ENCODE measurements at regions not wholly inside any gene's neighbourhood (a gene's known extent, or its start where the extent isn't known, plus 50 kb on each side); places are given as distances from the start of the nearest gene placed in this dataset.
"Not testable (repeated sequence)": the region's sequence is repeated elsewhere in the genome, so short reads cannot be mapped to it uniquely, and the experiment has no call there.

GRCh38 chr3:81080608-81081007, 680.8 kb downstream of the GBE1 start:
- no peak overlapping the region for H3K4me3 ChIP-seq (ENCODE audit: low read depth, low read length)
- DNase-seq (ENCODE audit: low read depth): no peak
- no peak for TF ChIP-seq CTCF (IDR thresholded peaks at IDR 0.05; ENCODE audit: insufficient read depth, low read length)

- H3K4me3 ChIP-seq (ENCODE audit: low read depth, low read length): no peak overlapping the region
- DNase-seq (ENCODE audit: low read depth): no peak
- no peak for TF ChIP-seq CTCF (IDR thresholded peaks at IDR 0.05; ENCODE audit: insufficient read depth, low read length)
Observed at GRCh38 chr3:81072591-81072990, 688.9 kb downstream of the GBE1 start.

GRCh38 chr3:81068546-81068945, 692.9 kb downstream of the GBE1 start:
- DNase-seq (ENCODE audit: low read depth): no peak
- H3K4me3 ChIP-seq (ENCODE audit: low read depth, low read length): no peak overlapping the region
- TF ChIP-seq CTCF (IDR thresholded peaks at IDR 0.05; ENCODE audit: insufficient read depth, low read length): no peak

GRCh38 chr3:81063896-81064295, 697.5 kb downstream of the GBE1 start:
- no peak for TF ChIP-seq CTCF (IDR thresholded peaks at IDR 0.05; ENCODE audit: insufficient read depth, low read length)

GRCh38 chr3:81051133-81051532, 710.3 kb downstream of the GBE1 start:
- not testable (repeated sequence) for H3K4me3 ChIP-seq (ENCODE audit: low read depth, low read length); DNase-seq (ENCODE audit: low read depth)

More at GRCh38 chr3:81063896-81064295, 697.5 kb downstream of the GBE1 start:
- DNase-seq (ENCODE audit: low read depth): no peak
- H3K4me3 ChIP-seq (ENCODE audit: low read depth, low read length): no peak overlapping the region

- no peak overlapping the region for H3K4me3 ChIP-seq (ENCODE audit: low read depth, low read length)
- no peak for TF ChIP-seq CTCF (IDR thresholded peaks at IDR 0.05; ENCODE audit: insufficient read depth, low read length)
- no peak for DNase-seq (ENCODE audit: low read depth)
Observed at GRCh38 chr3:81048058-81048665, 713.3 kb downstream of the GBE1 start.

GRCh38 chr3:81045976-81046375, 715.5 kb downstream of the GBE1 start:
- no peak for DNase-seq (ENCODE audit: low read depth)
- TF ChIP-seq CTCF (IDR thresholded peaks at IDR 0.05; ENCODE audit: insufficient read depth, low read length): no peak
- no peak overlapping the region for H3K4me3 ChIP-seq (ENCODE audit: low read depth, low read length)
